Suprapubic skin (tissue), 4 donors: ENCODE measurements at regions not wholly inside any gene's neighbourhood (a gene's known extent, or its start where the extent isn't known, plus 50 kb on each side); places are given as distances from the start of the nearest gene placed in this dataset.

Experiments
- EP300 ChIP-seq: sonication (generic); formaldehyde crosslinking; IDR thresholded peaks from one replicate; pipeline ENCODE4 v1.6.1; 2017; ENCODE audit warnings: antibody characterized with exemption
- POLR2A ChIP-seq, 2 donors: fragments of 450-650 bp; IDR thresholded peaks; one replicate each; pipeline ENCODE4 v1.6.1; 2017; ENCODE audit warnings: antibody characterized with exemption in 2 of 2, mild to moderate bottlenecking in 2 of 2, moderate library complexity in 2 of 2
- POLR2AphosphoS5 ChIP-seq, 3 donors: sonication (generic); formaldehyde crosslinking; IDR thresholded peaks; one replicate each; pipeline ENCODE4 v1.6.1; 2017; ENCODE audit warnings: antibody characterized with exemption in 3 of 3
- TF ChIP-seq, protein P1 (sequence below), 2 donors: fragments of 200-600 bp in 1 of 2; fragments of 450-650 bp in 1 of 2; sonication (generic) in 1 of 2; IDR thresholded peaks; one replicate each; pipeline ENCODE4 v1.5.1; 2016 to 2019; ENCODE audit warnings: antibody characterized with exemption in 2 of 2, mild to moderate bottlenecking in 1 of 2, moderate library complexity in 1 of 2

DNA sequence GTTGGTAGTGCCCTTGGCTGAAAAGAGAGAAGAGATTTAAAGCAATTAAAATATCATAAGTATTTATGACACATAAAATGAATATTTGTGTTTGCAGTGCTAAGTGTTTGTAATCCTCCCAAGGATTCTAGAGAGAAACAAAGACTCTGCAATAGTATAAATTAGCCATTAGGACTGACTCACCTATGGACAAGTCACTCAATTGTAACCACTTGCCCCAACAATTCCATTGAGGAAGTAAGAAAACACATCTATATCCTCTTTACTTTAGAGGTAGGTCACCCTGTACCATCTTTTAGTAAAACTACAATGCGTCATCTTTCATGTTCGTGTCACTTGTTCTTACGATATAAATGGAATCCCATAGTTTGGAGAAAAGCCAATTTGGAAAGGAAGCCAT lies 85.7 kb upstream of the INHBA start:
- TF ChIP-seq, protein P1, sequence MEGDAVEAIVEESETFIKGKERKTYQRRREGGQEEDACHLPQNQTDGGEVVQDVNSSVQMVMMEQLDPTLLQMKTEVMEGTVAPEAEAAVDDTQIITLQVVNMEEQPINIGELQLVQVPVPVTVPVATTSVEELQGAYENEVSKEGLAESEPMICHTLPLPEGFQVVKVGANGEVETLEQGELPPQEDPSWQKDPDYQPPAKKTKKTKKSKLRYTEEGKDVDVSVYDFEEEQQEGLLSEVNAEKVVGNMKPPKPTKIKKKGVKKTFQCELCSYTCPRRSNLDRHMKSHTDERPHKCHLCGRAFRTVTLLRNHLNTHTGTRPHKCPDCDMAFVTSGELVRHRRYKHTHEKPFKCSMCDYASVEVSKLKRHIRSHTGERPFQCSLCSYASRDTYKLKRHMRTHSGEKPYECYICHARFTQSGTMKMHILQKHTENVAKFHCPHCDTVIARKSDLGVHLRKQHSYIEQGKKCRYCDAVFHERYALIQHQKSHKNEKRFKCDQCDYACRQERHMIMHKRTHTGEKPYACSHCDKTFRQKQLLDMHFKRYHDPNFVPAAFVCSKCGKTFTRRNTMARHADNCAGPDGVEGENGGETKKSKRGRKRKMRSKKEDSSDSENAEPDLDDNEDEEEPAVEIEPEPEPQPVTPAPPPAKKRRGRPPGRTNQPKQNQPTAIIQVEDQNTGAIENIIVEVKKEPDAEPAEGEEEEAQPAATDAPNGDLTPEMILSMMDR (IDR thresholded peaks at IDR 0.05) = no peak
- TF ChIP-seq POLR2AphosphoS5 (IDR thresholded peaks at IDR 0.05) (no peak), EP300 (no peak), POLR2A (IDR thresholded peaks at IDR 0.05) (no peak)
